Activated CD4-positive, CD25-positive, alpha-beta regulatory T cell treated with anti-CD3 and anti-CD28 coated beads, Interleukin-2, amount 50 U/mL, for 72 hours (primary cell): ENCODE measurements at regions not wholly inside any gene's neighbourhood (a gene's known extent, or its start where the extent isn't known, plus 50 kb on each side); places are given as distances from the start of the nearest gene placed in this dataset.
"Not testable (repeated sequence)": the region's sequence is repeated elsewhere in the genome, so short reads cannot be mapped to it uniquely, and the experiment has no call there.

Source experiments
- DNase-seq: peaks from one replicate; pipeline ENCODE4 v3.0.0; 2021

DNA sequence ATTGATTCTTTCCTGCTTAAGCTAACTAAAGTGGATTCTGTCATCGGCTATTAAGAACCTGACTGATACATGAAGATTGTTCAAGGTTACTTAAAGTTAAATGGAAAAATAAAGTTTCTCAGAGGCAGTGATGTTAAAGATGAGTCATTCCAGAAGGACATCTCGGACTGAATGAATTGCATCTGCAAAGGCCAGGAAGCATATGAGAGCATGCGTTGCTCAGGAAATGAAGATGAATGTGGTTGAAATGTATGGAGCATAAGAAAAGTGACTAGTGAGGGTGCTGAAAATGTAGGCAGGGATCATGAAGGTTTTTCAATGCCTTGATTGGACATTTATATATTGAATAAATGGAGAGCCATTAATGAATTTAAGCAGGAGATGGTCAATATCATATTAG is 133.9 kb upstream of the GHITM start:
- DNase-seq, result no peak

DNA sequence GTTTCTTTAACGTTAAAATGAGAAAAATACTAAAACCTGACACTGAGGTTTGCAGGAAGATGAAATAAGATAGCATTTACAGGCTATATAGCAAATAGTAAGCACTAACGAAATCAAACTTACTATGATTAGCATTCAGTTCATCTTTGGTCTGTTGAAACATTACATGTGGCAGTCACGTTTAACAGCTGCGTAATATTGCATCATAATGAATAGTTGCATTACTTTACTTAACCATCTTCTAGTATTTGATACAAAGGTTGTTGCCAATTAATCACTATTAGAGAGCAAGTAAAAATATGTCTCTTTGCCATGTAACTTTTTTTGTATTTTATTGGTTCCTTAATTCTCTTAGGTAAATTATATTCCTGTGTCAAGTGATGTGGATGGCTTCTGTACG is 131.8 kb upstream of the GHITM start:
- no peak for DNase-seq

DNA sequence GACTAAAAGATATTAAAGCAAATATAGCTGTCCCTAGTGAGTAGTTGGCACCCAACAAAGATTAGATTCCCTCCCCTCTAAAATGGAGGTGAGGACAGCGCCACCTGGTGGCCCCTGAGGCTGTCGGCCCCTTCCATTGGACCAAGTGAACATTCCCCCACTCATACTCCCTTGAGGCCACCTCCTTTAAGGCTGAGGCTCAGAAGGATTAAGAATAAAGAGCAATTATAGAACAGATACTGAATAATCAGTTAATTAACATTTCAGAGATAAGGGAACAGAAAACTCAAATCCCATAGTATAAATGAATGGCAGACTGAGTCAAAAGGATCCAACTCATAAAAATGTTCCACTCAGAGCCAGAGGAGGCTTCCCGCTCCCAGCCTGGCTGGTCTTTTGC is 130.4 kb upstream of the GHITM start:
- DNase-seq, result peak; percentile 47

DNA sequence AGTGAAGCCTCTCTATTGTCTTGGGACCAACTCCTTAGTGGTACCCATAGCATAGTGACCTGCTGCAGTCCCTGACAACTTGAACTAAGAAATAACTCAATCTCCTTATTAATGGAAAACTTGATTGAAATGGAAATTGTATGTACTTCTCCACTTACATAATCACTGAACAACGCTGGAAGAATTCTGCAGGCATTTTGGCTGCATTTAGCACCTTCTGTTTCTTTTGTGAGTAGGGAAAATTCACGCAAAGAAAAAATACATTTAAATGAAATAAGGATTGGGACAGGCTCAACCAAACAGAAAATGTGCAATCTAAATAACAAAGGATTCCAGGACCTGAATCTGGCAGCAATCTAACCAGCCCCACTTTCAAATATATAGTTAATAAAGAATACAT is 126.9 kb upstream of the GHITM start:
- no peak for DNase-seq

DNA sequence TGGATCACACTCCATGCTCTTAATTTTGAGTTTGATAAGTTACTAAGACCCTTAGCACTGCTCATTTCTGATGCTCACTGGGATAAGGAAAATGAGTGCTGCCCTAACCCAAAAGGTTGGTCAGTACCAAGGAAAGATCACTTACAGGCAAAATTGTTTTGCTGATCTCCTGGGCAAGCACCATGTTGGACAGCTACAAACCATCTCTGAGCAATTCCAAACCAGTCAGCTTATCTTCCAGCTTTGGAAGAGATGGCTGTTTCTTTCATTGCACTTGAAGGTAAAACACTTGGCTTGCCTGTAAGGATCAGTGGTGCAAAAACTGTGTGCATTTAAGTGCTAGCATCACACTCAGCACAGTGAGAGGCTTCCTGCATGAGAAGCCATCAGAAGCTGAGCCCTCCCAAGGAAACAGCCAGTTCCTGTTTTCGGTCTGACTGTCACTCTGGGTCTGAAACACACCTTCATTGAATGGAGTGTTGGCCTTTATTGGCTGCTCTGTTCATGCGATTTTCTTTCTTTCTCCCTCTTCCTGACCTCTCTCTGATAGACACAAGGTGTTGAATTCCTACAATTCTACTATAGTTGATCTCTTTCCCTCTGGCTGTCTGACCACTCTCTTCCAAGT is 126.4 kb upstream of the GHITM start:
- no peak for DNase-seq

DNA sequence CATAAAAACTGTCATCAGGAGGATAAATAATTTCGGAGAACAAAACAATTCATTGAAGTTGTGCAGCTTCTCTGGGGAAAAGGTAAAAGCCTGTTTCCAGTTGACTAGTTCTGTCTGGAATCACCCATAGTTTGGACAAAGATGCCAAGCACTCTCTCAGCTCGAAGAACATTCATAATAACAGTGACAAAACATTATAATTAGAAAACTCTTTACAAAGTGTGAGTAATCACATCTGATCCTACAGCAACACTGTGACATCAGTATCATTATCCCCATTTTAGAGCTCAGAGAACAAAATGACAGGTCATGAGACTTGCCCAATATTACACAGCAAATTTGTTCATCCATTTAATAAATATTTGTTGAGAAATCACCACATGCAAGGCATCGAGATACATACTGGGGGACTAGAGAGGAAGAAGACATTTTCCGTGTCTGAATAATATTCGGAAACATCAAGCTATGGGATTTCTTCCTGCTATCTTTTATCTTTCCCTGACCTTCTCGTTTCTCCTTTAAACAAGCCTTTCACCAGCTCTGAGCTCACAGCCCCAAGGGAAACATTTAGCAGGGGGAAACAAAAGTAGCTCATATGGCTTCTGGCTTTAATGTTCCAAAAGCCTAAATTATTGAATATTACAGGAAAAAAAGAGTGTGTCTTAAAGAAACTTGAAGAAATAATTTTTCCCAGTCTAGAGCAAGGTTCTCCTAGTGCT is 123.3 kb upstream of the GHITM start:
- no peak for DNase-seq

DNA sequence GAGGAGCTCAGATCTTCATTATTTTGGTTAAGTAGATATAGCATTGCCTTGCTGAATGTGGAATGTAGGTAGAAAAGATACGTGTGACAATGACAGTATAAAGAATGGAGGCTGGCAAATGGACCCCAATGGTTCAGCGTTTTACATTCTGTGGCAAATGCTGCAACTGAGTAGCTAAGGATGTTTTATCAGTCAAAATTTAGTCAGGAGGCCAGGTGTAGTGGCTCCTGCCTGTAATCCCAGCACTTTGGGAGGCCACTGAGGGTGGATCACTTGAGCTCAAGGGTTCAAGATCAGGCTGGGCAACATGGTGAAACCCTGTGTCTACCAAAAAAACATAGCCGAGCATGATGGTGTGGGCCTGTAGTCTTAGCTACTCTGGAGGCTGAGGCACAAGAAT is 120.5 kb upstream of the GHITM start:
- DNase-seq, result no peak

DNA sequence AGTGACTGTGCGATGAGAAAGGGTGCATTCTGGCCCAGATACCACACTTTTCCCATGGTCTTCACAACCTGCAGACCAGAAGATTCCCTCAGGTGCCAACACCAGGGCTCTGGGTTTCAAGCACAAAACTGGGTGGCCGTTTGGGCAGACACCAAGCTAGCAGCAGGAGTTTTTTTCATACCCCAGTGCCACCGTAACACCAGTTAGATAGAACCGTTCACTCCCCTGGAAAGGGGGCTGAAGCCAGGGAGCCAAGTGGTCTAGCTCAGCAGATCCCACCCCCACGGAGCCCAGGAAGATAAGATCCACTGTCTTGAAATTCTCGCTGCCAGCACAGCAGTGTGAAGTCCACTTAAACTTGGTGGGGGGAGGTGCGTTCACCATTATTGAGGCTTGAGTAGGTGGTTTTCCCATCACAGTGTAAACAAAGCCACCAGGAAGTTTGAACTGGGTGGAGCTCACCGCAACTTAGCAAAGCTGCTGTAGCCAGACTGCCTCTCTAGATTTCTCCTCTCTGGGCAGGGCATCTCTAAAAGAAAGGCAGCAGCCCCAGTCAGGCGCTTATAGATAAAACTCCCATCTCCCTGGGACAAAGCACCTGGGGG is 119.4 kb upstream of the GHITM start:
- DNase-seq, result not testable (repeated sequence)

DNA sequence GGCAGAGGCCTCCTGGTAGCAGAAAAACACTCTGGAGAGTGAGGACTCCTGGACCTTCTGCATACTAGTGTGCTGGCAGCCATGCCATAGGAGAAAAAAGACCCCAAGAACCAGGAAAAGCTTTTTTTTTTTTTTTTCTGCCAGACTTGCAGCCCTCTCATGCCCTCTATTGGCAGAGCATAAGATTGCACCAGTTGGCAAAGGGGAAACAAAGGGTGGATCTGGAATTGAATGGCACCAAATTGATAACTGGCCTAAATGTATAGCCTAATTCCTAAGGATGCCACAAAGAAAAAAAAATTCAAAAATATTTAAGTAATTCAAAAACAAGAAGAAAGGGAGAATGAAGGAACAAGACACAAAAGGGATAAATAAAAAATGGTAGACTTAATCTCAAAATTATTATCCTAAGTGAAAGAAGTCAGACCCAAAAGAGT is 112.5 kb upstream of the GHITM start:
- DNase-seq, result no peak

DNA sequence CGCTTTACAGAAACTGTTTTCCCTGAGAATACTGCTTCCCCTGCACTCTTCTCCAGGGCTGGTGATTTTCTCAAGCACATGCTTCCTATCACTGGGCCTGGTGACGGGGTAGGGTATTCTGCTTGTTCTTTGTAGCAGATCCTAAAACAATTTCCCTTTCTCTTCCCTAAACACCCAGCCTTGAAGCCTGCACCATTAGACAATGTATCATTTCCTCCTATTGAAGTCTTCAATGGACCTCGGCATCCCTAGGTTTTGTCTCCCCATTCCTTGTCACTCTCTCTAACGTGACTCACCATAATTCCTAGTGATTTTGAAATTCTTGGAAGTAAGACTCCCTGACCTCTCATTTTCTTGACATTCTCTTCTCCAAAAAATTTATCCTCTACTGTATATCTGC is 109.5 kb upstream of the GHITM start:
- no peak for DNase-seq

DNA sequence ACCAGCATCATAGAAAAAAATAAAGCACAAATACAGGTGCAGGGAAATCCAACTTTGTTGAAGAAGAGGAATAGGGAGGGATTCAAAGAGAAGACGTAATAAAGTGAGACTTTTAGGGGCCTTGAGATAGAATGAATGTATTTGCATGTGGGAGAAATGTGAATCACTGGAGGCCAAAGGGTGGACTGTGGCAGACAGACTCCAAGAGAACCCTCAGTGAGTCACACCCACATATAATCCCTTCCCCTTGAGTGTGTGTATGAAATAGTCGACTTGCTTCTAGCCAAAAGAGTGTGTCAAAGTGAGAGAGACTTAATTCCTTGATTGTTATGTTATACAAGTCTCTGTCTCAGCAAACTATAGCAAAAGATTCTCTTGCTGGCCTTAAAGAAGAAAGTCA is 101.3 kb upstream of the GHITM start:
- no peak for DNase-seq

DNA sequence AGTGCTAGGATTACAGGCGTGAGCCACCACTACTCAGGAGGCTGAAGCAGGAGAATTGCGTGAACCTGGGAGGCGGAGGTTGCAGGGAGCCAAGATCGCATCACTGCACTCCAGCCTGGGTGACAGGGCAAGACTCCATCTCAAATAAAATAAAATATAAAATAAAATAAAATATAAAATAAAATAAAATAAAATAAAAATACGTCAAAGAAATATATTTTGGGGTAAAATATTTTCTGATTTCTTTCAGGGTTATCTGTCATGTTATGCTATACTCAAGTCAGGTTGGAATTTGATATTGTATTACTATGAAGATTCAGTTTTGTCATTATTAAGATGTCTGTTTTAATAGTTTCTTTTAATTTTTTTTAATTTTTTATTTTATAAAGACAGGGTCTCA is 99.4 kb upstream of the GHITM start:
- DNase-seq, result no peak

DNA sequence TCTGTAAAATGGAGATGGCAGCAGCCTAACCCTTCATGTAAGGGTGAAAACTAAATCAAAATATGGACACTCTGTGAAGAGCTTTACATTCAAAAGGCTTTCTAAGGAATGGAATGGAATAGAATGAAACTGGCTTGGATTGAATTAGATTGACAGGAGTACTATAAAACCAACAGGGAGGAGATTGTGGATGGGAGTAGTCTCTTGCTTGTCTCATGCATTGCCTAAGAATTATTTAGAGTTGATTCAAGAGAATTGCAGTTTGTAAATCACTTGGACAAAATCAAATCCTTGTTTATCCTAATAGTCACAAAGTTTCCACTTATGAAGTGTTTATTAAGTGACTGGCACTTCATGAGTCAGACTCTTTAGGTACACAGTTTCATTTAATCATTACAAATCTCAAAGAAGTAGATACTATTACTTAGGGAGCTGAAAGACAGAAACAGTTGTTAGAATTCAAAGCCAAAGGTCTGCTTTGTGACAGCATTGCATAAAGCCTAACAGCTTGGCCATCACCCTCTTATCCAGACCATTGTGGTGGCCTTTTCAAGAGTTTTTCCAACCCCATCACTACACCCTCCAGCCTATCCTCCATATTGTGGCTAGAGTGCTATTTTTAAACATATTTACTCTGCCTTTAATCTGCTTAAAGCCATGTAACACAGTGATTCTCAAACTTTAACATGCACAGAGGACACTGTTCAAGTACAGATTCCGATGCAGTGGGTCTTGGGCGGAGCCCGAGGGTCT is 91.9 kb upstream of the GHITM start:
- DNase-seq, result no peak

DNA sequence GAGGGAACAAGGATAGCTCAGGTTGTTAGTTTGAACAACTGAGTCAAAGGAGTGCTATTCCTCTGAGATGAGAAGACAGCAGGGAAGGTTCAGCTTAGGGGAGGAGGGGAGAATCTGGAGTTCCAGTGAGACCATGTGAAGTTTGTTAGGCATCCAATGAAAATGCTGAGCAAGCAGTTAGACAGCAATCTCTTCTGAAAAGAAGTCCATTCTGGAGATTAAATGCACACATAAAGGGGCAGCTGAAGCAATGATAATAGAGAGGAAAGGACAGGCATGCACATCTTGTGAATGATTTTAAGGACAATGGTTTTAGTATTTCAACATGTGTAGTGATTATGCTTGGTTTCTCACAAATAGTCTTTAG is 89.7 kb upstream of the GHITM start:
- DNase-seq, result no peak

DNA sequence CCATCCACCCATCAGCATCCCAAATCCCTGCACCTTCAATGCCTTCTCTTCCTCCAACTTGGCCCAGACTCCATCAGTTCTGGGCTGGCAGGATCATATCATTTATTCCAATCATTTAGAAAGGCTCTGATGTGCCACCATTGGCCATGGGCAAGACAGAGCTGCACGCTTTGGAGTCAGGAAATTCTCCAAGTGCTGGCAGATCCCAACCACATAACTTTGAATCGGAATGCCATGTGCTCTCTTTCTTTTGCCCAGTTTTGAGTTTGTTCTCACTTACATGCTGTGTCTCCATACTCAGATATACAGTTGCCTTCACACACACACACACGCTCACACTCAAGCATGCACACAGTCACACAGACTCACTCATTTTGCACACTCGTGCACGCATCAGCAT is 85.7 kb upstream of the GHITM start:
- no peak for DNase-seq

DNA sequence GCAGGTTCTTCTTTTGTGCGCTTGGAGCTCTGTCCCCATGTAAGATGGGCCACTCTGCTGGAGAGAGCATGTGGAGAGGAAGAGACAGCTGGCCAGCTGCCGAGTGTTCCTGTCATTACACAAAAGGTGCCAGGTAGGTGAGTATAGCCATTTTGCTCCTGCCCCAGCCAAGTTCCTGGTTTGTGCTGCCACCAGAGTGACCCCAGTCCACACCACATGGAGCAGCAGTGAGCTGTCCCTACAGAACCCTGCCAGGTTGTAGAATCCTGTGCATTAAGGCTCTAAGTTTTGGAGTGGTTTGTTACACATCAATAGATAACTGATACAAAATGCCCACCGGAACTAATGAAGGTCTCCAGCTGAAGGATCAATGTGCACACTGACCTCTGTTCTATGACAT is 84.6 kb upstream of the GHITM start:
- DNase-seq, result no peak

DNA sequence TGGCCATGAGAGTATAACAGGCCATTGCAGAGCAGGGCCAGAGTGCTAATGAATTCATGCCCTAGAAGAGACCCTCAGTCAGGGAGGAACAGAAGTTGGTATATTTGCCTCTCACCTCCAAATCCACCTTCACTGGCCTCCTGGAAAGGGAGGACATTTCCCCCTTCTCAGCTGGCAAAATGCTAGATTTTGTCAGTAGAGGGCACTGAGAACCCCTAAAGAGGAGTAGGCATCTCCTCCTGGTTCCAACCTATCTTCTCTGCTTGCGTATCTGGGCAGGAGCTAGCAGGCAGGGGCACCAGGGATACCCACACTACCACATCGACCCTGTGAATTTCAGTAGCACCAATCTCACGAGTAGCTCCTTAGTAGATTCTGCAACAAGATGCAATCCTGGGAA is 79.8 kb upstream of the GHITM start:
- DNase-seq, result no peak

DNA sequence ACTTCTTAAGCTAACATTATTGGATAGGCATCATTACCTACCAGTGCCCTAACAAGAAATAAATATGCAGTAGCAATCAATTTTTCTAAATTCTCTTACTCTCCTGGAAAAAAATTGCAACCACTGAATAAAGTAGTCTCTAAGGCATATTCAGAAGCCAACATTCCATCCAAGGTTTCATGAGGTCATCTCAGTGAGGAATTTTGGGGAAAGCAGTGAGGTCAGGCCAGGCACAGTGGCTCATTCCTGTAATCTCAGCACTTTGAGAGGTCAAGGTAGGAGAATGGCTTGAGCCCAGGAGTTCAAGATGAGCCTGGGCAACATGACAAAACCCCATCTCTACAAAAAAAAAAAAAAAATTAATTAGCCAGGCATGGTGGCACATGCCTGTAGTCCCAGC is 75.9 kb upstream of the GHITM start:
- no peak for DNase-seq

DNA sequence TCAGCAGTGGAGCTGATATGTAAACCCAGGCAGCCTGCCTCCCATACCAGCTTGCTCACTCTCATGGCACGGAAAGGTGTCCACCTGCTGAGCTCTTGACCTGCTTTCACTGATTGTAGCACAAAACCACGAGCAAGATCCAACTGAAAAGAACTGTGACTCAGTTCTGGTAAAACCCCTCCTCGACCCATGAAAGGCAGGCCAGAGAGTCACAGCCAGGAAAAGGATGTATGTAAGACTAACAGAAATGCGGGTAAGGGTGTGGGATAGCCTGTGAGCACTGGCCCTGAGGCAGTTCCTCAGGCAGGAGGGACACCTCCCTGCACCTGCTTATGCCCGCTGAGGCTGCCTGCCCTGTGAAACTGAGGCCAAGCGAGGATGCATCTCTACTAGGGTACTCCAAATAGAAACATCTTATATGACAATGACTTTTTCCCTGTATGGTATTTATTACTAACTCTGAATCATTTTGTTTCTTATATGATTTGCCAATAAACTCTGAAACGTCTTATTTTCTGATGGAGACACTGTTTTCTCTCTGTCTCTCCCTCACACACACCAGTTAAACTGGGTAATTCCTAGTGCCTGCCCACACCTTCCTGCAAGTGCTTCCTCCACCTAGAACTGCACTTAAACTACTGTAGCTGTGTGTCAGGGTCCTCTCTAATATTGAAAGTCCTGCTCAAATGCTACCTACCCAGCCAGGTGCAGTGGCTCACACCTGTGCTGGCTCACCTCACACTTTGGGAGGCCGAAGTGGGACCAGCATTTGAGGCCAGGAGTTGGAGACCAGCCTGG is 73.3 kb upstream of the GHITM start:
- no peak for DNase-seq

DNA sequence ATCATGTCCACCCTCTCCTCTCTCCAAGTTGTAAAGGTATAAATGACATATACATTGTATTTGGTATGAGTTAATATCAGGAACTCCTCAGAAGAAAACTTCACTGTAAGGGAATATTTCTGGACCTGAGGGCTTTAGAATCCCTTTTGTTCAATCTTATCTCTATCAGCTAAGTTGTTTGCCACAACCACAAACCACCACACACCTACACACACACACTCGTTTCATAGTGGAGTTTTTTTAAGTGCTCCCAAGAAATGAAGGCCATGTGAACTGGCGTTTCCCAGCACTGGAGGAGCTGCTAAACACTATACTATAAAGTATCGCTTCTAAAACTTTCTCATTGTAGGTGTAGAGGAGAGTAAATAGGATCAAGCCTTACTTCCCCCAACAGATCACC is 64.8 kb upstream of the GHITM start:
- DNase-seq, result no peak

DNA sequence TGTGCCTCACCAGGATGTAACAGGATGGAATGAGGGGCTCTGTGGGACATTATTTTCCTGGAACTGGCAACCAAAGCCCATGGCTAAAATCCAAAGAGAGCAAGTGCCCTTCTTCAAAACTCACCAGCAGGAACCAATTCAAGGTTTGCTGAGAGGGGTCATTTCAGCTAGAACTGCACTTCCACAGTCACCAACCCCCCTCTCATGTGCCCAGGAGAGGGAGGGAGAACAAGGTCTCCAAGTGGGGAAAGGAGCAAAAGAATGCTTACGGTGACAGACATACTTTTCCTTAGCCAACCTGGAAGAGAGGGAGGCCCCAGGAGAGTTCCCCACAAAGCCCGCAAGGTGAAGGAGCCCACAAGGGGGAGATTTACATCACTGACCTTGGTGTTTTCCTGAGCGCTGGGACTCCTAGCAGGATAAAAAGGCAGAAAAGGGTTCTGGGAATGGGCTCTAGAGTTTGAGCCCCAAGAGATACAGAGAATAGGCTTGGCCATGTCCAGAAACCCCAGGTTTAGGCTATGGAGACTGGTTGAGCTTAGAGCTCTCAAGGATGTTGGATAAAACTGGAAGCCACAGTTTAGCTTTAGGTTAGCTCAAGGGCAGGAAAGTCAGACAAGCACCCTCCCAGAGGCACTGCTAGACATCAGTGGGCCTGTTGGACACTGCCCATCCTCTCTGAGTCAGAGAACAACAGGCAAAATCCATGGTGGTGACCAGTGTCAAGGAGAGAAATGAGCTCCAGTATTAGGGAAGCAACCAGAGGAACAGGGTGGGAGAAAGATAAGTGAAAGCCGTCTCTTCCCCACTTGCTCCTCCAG is 63.9 kb upstream of the GHITM start:
- no peak for DNase-seq

DNA sequence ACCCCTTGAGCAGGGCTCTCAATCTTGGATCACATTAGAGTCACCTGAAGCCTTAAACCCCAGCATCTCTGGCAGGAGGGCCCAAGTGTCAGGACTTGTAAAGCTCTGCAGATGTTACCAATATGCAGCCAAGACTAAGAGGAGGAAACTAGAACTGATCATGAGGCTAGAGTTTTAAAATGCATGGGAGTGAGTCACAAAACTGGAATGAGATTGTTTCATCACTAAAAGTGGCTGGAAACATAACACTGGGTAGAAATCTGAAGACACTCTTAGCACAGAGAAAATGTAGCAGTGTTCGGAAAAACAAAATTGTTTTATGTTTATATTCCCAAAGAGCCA is 63.3 kb upstream of the GHITM start:
- no peak for DNase-seq
